GM18505 (cell line): ENCODE measurements at regions not wholly inside any gene's neighbourhood (a gene's known extent, or its start where the extent isn't known, plus 50 kb on each side); places are given as distances from the start of the nearest gene placed in this dataset.

ENCODE experiments used
- ATAC-seq: cut with Tn5 transposase; IDR thresholded peaks from one replicate; pipeline ENCODE4 v1.9.1; 2021; ENCODE audit not compliant: unreplicated experiment
- POLR2A ChIP-seq: IDR thresholded peaks from 4 replicates; pipeline ENCODE4 v1.6.1; 2011; ENCODE audit warnings: borderline replicate concordance; ENCODE audit not compliant: insufficient read depth, insufficient read length; ENCODE audit errors: extremely low read depth

DNA sequence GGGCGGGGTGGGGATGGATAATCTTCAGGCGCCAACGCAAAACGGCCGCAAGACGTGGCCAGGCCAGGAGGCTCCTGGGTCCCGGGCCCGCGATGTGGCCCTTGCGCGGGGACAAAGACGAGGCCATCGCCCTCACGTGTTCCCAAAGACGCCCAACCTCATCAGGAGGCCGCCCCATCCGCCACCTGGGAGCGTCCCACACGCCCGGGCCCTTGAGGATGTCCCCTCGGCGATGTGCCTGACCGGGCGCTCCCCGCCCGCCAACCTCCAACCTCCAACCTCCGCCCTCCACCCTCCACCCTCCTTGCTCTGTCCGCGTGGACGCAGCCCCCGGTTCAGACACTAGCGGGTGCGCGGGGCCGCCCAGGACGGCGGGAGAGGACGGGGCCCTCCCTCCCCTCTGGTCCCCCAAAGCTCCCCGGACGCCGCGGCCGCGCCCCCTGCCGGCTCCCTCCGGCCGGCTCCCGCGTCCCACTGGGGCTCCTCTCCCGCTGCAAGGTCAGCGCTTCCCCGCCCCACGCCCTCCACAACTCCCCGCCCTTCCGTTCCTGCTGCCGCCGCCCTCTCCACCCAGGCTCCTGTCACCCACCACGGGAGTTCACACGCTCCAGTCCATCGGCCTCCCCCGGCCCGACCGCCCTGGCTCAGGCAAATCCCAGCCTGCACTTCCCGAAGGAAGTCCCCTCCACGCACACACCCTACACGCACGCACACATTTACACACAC lies 250.8 kb upstream of the RPL38 start:
- ATAC-seq = no peak
- TF ChIP-seq POLR2A = no peak

GRCh38 chr17:73953206-73954033 lies 250.1 kb upstream of the RPL38 start:
- no peak for ATAC-seq
- TF ChIP-seq POLR2A = no peak

GRCh38 chr17:73954951-73955350 lies 248.5 kb upstream of the RPL38 start:
- no peak for ATAC-seq
- no peak for TF ChIP-seq POLR2A

- no peak for TF ChIP-seq POLR2A
- ATAC-seq = no peak
These were observed 247.9 kb upstream of the RPL38 start for GRCh38 chr17:73955616-73956015.

DNA sequence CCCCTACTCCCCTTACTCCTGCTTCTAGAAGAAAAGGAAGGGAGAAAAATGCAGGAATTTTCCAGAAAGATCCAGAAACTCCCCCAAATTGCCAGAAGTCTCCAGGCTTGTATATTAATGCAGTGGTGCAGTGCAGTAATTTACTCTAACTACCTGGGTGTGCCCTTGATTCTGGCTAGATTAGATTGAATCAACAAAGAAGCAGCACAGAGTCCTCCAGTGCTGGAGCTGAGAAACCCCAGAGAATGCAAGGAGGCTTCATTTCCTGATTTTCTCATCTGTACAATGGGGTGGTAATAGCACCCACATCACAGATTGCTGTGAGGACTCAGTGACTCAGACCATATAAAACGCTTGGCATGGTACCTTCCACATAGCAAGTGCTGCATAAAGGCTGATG lies 247.3 kb upstream of the RPL38 start:
- TF ChIP-seq POLR2A = no peak
- no peak for ATAC-seq

DNA sequence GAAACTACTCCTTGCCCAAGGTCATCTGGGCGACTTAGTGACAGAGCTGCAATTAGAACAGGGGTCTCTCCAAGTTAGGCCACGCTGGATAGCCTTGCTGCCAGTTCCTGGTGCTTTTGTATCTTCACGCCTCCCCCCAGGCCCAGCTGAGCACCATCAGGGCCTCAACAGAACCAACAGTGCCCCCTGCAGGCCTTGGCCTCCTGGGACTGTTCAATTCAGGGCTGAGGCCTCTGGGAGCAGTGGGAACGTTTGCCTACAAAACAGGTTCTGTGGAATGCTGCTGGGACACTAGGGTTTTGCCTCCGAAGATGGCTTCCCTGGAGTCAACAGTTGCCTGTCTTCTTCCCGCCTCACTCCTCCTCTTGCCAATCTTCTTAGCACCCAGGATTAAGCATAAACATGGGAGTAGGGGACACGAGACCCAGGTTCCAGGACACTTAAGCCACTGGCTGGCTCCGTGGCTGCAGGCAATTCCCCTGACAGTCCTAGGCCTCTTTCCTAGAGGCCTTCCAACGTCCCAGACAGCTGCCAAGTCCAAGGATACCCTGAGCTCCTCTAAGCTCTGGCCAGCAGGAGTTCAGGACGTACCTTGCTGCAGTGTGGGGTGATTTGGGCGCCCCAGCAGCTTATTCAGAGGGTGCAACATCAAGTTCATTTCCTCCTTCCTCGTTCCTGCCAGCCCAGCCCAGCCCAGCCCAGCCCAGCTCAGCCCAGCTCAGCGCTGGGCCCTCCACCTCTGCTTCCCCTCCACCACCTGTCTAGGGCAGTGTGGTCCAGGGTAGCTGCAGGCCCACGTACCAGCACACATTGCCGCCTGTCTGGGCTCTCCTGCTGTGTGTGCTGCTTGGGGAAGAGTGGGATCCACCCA lies 246.6 kb upstream of the RPL38 start:
- no peak for TF ChIP-seq POLR2A
- no peak for ATAC-seq

DNA sequence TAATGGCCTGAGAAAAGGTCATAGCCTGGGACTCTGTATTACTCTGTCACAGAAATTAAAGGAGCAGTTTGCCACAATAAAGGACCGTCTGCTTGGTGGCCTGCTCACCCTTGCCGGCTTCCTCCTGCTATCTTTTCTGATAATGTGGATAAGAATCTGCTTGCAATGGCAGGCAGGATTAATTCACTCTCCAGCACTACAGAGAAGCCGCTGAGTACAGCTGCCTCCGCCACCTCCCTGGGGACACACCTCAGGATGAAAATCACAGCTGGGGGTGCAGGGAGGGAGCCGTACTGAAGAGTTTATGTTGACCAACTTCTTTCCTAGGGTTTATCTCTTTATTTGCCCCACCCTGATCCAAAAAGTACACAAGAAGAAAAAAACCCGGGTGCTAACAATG lies 245.9 kb upstream of the RPL38 start:
- ATAC-seq = no peak
- no peak for TF ChIP-seq POLR2A

DNA sequence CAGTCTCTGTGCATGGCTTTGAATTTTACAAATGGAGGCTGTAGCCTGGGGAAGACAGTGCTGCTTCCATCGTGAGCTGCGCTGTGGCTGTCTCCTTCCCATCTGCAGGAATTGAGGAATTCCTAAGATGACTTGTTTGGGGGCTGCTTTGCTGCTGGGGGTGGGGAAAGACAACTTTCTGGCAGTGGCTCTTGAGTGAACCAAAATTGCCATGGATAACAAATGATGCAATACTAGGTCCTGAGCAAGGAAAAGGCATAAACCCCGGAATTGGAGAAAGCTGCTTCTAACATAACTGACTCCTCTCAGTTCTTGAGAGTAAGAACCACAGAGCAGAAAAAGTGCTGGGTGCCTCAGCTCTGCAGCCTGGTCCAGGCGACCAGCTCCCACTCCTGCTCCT lies 245.0 kb upstream of the RPL38 start:
- ATAC-seq = no peak
- TF ChIP-seq POLR2A = no peak

DNA sequence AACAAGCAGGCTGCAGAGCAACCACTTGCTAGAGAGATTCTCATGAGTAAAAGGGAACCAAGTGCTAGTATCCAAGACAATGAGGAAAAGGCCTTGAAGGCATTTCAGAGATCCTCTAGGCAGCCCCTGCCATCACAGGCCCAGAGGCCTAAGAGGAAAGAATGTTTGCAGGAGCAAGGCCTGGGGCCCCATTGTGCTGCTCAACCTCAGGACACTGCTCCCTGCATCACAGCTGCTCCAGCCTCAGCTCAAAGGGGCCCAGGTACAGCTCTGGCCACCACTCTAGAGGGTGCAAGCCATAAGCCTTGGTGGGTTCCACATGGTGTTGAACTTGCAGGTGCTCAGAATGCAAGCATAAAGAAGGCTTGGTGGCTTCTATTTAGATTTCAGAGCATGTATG lies 243.0 kb upstream of the RPL38 start:
- ATAC-seq = no peak
- no peak for TF ChIP-seq POLR2A

- TF ChIP-seq POLR2A = no peak
- ATAC-seq = no peak
These were observed 241.2 kb upstream of the RPL38 start for GRCh38 chr17:73962308-73962707.

- no peak for TF ChIP-seq POLR2A
- no peak for ATAC-seq
These were observed 234.8 kb upstream of the RPL38 start for GRCh38 chr17:73968680-73969079.

GRCh38 chr17:73969956-73970355 lies 233.5 kb upstream of the RPL38 start:
- no peak for TF ChIP-seq POLR2A
- ATAC-seq = no peak

DNA sequence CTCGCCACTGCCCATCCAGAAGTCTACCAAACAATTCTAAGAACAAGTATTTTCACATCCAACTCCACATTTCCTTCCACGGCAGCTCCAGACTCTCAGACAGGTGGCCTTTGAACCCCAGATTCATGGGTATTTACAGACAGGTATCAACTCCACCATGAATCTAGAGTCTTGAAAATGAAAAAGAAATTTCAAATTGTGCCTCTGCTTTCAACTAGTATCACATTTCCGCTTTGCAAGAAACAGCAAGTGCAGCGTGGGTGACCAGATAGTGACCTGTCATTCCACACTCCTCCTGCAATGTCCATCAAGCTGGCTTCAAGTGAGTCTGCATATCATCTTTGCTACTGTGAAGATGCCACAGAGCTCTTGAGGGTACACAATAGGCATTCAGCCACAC lies 232.4 kb upstream of the RPL38 start:
- no peak for TF ChIP-seq POLR2A
- no peak for ATAC-seq
